HCT116 (cell line): ENCODE measurements at regions not wholly inside any gene's neighbourhood (a gene's known extent, or its start where the extent isn't known, plus 50 kb on each side); places are given as distances from the start of the nearest gene placed in this dataset.
"Not testable (repeated sequence)": the region's sequence is repeated elsewhere in the genome, so short reads cannot be mapped to it uniquely, and the experiment has no call there.

Experiments
- CTCF ChIP-seq, 3 experiments: fragments of 200-600 bp in 1 of 3; sonication (generic) in 1 of 3; IDR thresholded peaks in 2 of 3; conservative IDR thresholded peaks in 1 of 3; 2 replicates each; pipeline ENCODE4 v1.5.1; 2012 to 2017; ENCODE audit warnings: low read depth in 2 of 3, low read length in 2 of 3, antibody characterized with exemption in 1 of 3, borderline replicate concordance in 1 of 3, control low read depth in 1 of 3, mild to moderate bottlenecking in 1 of 3, mixed read lengths in 1 of 3, mixed run types in 1 of 3, moderate library complexity in 1 of 3; ENCODE audit not compliant: insufficient read depth in 1 of 3
- ZBTB33 ChIP-seq: IDR thresholded peaks from 2 replicates; pipeline ENCODE4 v1.6.1; 2011; ENCODE audit warnings: mild to moderate bottlenecking, low read length, moderate library complexity; ENCODE audit not compliant: insufficient replicate concordance; ENCODE audit errors: extremely low read depth

- TF ChIP-seq ZBTB33; CTCF (IDR thresholded peaks at IDR 0.05 in 2 of 3, conservative IDR thresholded peaks at IDR 0.05 in 1 of 3; ENCODE audit: borderline replicate concordance in 1 of 3, insufficient read depth in 1 of 3, low read depth in 2 of 3, low read length in 2 of 3): not testable (repeated sequence)
Observed at GRCh38 chr20:50448625-50449403, 61.4 kb upstream of the PTPN1 start.
